ENCODE measurements at regions not wholly inside any gene's neighbourhood (a gene's known extent, or its start where the extent isn't known, plus 50 kb on each side); places are given as distances from the start of the nearest gene placed in this dataset.

DNA sequence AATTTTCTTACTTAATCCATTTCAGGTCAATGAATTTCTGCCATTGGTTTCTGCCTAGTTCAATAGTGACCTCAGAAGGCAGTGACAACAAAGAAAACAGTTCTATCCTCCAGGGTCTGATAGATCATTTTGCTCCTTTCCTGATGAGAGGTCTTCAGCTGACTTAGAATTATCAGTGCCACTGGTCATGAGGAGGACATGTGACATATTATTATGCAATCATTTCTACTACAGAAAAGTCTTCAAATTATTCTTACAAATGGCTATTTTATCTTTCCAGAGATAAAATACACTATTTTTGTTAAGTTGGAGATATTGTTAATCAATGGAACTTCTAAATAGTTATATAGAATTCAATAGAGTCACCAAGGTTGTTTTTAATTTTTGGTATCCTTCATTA, 360.0 kb upstream of the GALNT5 start:
- Histone ChIP-seq H3K4me3 (ENCODE audit: low read length in 2 of 2) (no peak overlapping the region), H3K36me3 (ENCODE audit: insufficient read depth, low read length) (no peaks in the 10 kb centered on the region), H3K27ac (ENCODE audit: low read depth, low read length) (no peak overlapping the region), H3K9me3 (ENCODE audit: control insufficient read depth in 1 of 2, low read length in 2 of 2) (no peaks in the 10 kb centered on the region), H3K27me3 (ENCODE audit: insufficient read depth, low read length) (no peaks in the 10 kb centered on the region), H3K4me1 (ENCODE audit: insufficient read depth, low read length) (peaks cover 5% of the 10 kb centered on the region)
- H3K9me3 Mint-ChIP-seq, result peaks cover 0 to 7% (median 1%) of the 10 kb centered on the region in 8 donors
- H3K4me1 Mint-ChIP-seq, result peaks cover 0 to 8% (median 5%) of the 10 kb centered on the region in 4 donors
- CTCF ChIA-PET (ENCODE audit: partially characterized antibody), result no interaction called here
- H3K27me3 Mint-ChIP-seq, result peaks cover 10 to 14% of the 10 kb centered on the region in 2 donors
- no peak overlapping the region for H3K27ac Mint-ChIP-seq
- no peak for DNase-seq
- intact Hi-C loops (cut with micrococcal nuclease), result no loop called here
- H3K36me3 Mint-ChIP-seq, result no peaks in the 10 kb centered on the region
- POLR2A ChIA-PET (ENCODE audit: partially characterized antibody), result no interaction called here
- no peak overlapping the region for H3K4me3 Mint-ChIP-seq

DNA sequence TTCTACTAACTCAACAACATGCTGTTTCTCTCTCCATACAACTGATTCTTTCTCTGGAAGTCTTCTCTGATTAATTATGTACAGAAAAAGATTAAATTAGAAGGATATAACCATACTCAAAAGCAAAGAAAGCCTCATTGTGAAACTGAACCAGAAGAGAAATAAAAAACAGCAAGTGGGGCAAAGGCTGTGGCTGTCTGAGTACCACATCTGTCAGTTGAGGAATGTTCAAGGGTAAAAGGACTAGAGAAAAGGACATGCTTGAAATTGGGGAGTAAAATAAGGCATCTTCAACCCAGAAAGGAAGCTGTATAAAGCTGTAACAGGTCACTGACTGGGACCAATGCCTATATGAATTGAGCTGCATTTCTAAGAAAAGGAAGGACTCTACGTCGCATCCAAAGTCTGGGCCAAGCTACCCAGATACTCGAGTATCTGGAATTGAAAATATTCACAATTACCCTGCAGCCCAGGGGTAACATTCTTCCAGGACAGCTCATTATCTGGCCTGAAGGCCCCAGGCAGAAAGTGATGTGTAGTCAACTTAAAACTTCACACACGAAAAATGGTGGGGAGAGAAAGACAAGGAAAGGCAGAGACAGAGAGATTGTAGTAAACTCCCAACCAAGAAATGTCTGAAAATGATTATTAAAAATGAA, 356.0 kb upstream of the GALNT5 start:
- H3K4me3 ChIP-seq (ENCODE audit: low read length in 2 of 2), result no peak overlapping the region
- H3K9me3 ChIP-seq (ENCODE audit: control insufficient read depth in 1 of 2, low read length in 2 of 2), result no peaks in the 10 kb centered on the region
- H3K27me3 ChIP-seq (ENCODE audit: insufficient read depth, low read length), result no peaks in the 10 kb centered on the region
- H3K36me3 ChIP-seq (ENCODE audit: insufficient read depth, low read length), result no peaks in the 10 kb centered on the region
- no peak overlapping the region for H3K27ac ChIP-seq (ENCODE audit: low read depth, low read length)
- ChIA-PET POLR2A (ENCODE audit: partially characterized antibody) (no interaction called here), CTCF (ENCODE audit: partially characterized antibody) (no interaction called here)
- H3K4me1 ChIP-seq (ENCODE audit: insufficient read depth, low read length), result no peaks in the 10 kb centered on the region
- no peaks in the 10 kb centered on the region for H3K4me1 Mint-ChIP-seq
- no peak overlapping the region for H3K4me3 Mint-ChIP-seq
- no peaks in the 10 kb centered on the region for H3K36me3 Mint-ChIP-seq
- DNase-seq, result no peak
- H3K27ac Mint-ChIP-seq, result no peak overlapping the region
- H3K27me3 Mint-ChIP-seq, result peaks cover 2 to 14% of the 10 kb centered on the region in 2 donors
- intact Hi-C loops (cut with micrococcal nuclease), result no loop called here
- peaks cover 0 to 7% (median 1%) of the 10 kb centered on the region in 8 donors for H3K9me3 Mint-ChIP-seq

DNA sequence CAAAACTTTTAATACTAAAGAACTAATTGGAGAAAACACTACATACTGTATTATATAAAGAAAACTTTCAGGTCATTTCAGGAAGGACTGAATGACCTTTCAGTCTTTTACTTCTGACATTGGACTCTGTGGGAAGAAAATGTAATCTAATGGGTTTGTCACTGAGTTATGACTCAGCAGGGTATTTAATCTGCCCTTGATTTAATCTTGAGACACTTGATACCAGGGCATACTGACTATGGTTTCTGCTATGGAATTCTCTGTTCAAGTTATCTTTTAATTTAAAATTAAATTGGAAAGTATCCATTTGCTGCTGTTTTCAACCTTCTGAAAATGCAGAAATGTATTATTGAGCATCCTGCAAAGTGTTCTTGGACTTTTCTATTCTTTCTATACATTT, 354.2 kb upstream of the GALNT5 start:
- peaks cover 0 to 9% of the 10 kb centered on the region in 2 donors for H3K27me3 Mint-ChIP-seq
- no peak overlapping the region for H3K27ac Mint-ChIP-seq
- intact Hi-C loops (cut with micrococcal nuclease), result no loop called here
- Histone ChIP-seq H3K4me1 (ENCODE audit: insufficient read depth, low read length) (no peaks in the 10 kb centered on the region), H3K36me3 (ENCODE audit: insufficient read depth, low read length) (no peaks in the 10 kb centered on the region), H3K27me3 (ENCODE audit: insufficient read depth, low read length) (no peaks in the 10 kb centered on the region), H3K4me3 (ENCODE audit: low read length in 2 of 2) (no peak overlapping the region), H3K9me3 (ENCODE audit: control insufficient read depth in 1 of 2, low read length in 2 of 2) (no peaks in the 10 kb centered on the region), H3K27ac (ENCODE audit: low read depth, low read length) (no peak overlapping the region)
- H3K36me3 Mint-ChIP-seq, result no peaks in the 10 kb centered on the region
- peaks cover 0 to 3% (median 0%) of the 10 kb centered on the region in 8 donors for H3K9me3 Mint-ChIP-seq
- H3K4me1 Mint-ChIP-seq, result no peaks in the 10 kb centered on the region
- POLR2A ChIA-PET (ENCODE audit: partially characterized antibody), result no interaction called here
- CTCF ChIA-PET (ENCODE audit: partially characterized antibody), result no interaction called here
- no peak for DNase-seq
- H3K4me3 Mint-ChIP-seq, result no peak overlapping the region

DNA sequence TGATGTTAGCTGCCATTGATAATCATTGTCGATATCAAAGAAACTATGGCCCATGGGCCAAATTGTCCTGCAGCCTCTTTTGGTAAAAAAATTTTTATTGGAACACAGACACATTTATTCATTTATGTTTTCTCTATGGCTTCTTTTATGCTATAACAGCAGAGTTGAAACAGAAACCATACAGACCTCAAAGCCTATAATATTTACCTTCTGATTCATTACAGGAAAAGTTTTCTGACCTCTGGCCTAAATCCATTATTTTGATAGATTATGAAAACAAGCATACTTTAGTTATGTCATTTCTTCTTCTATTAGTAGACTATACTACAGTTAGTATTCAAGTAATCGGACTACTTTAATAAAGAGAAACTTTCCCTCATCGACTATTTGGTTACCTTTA, 349.7 kb upstream of the GALNT5 start:
- intact Hi-C loops (cut with micrococcal nuclease), result no loop called here

DNA sequence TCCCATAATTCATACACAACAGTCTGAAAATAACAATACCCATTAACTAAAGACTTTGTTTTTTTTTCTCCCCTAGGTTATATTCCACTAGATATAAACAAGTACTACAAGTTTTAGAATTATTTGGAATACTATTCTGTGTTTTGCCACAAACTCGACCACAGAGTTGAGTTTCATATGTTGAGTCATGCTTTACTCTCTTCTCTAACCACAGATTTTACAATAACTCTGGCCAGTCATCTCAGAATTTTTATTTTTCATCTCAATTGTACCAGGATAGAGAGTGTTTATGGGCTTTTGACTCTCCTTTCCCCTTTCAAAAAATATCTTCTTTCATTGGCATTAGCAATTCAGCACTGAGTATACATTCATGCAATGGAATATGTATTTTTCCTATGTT, 348.7 kb upstream of the GALNT5 start:
- Mint-ChIP-seq H3K4me3 (no peak overlapping the region), H3K36me3 (no peaks in the 10 kb centered on the region), H3K9me3 (no peaks in the 10 kb centered on the region), H3K27ac (no peak overlapping the region), H3K4me1 (no peaks in the 10 kb centered on the region), H3K27me3 (peaks cover 0 to 4% of the 10 kb centered on the region in 2 donors)
- CTCF ChIA-PET (ENCODE audit: partially characterized antibody), result no interaction called here
- Histone ChIP-seq H3K27ac (ENCODE audit: low read depth, low read length) (no peak overlapping the region), H3K36me3 (ENCODE audit: insufficient read depth, low read length) (no peaks in the 10 kb centered on the region), H3K4me3 (ENCODE audit: low read length in 2 of 2) (no peak overlapping the region), H3K9me3 (ENCODE audit: control insufficient read depth in 1 of 2, low read length in 2 of 2) (no peaks in the 10 kb centered on the region), H3K27me3 (ENCODE audit: insufficient read depth, low read length) (no peaks in the 10 kb centered on the region), H3K4me1 (ENCODE audit: insufficient read depth, low read length) (no peaks in the 10 kb centered on the region)
- POLR2A ChIA-PET (ENCODE audit: partially characterized antibody), result no interaction called here
- intact Hi-C loops (cut with micrococcal nuclease), result no loop called here
- no peak for DNase-seq

More for the DNA sequence above, 349.7 kb upstream of the GALNT5 start:
- no peaks in the 10 kb centered on the region for H3K9me3 ChIP-seq (ENCODE audit: control insufficient read depth in 1 of 2, low read length in 2 of 2)
- no peak overlapping the region for H3K4me3 ChIP-seq (ENCODE audit: low read length in 2 of 2)
- H3K27ac ChIP-seq (ENCODE audit: low read depth, low read length), result no peak overlapping the region
- Mint-ChIP-seq H3K27ac (no peak overlapping the region), H3K4me1 (no peaks in the 10 kb centered on the region), H3K4me3 (no peak overlapping the region), H3K36me3 (no peaks in the 10 kb centered on the region), H3K27me3 (peaks cover 0 to 5% of the 10 kb centered on the region in 2 donors), H3K9me3 (peaks cover 0 to 2% (median 0%) of the 10 kb centered on the region in 8 donors)
- ChIA-PET CTCF (ENCODE audit: partially characterized antibody) (no interaction called here), POLR2A (ENCODE audit: partially characterized antibody) (no interaction called here)
- no peaks in the 10 kb centered on the region for H3K4me1 ChIP-seq (ENCODE audit: insufficient read depth, low read length)
- H3K27me3 ChIP-seq (ENCODE audit: insufficient read depth, low read length), result no peaks in the 10 kb centered on the region
- H3K36me3 ChIP-seq (ENCODE audit: insufficient read depth, low read length), result no peaks in the 10 kb centered on the region
- no peak for DNase-seq

DNA sequence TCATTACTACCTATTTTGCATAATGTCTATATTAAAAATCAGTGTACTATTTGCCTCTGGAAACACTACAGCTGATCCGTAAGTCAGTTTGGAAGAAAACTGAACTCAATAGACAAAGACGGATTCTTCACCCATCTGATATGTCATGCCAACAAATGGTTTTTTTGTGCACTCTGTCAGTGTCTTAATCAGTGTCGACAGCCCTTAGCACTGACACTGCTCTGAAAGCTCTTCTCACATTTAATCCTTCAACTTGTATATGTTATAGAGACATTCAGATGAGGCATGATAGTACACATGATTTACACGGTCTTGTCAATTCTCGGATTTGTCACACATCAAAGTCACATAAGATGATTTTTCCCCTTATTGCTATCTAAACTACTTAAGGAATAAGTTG, 347.5 kb upstream of the GALNT5 start:
- Histone ChIP-seq H3K27ac (ENCODE audit: low read depth, low read length) (no peak overlapping the region), H3K9me3 (ENCODE audit: control insufficient read depth in 1 of 2, low read length in 2 of 2) (no peaks in the 10 kb centered on the region), H3K4me1 (ENCODE audit: insufficient read depth, low read length) (no peaks in the 10 kb centered on the region), H3K36me3 (ENCODE audit: insufficient read depth, low read length) (no peaks in the 10 kb centered on the region), H3K4me3 (ENCODE audit: low read length in 2 of 2) (no peak overlapping the region), H3K27me3 (ENCODE audit: insufficient read depth, low read length) (no peaks in the 10 kb centered on the region)
- intact Hi-C loops (cut with micrococcal nuclease), result no loop called here
- no peak overlapping the region for H3K4me3 Mint-ChIP-seq
- H3K36me3 Mint-ChIP-seq, result no peaks in the 10 kb centered on the region
- H3K4me1 Mint-ChIP-seq, result no peaks in the 10 kb centered on the region
- no peak overlapping the region for H3K27ac Mint-ChIP-seq
- CTCF ChIA-PET (ENCODE audit: partially characterized antibody), result no interaction called here
- H3K27me3 Mint-ChIP-seq, result peaks cover 0 to 1% of the 10 kb centered on the region in 2 donors
- DNase-seq, result no peak
- no peaks in the 10 kb centered on the region for H3K9me3 Mint-ChIP-seq
- POLR2A ChIA-PET (ENCODE audit: partially characterized antibody), result no interaction called here

DNA sequence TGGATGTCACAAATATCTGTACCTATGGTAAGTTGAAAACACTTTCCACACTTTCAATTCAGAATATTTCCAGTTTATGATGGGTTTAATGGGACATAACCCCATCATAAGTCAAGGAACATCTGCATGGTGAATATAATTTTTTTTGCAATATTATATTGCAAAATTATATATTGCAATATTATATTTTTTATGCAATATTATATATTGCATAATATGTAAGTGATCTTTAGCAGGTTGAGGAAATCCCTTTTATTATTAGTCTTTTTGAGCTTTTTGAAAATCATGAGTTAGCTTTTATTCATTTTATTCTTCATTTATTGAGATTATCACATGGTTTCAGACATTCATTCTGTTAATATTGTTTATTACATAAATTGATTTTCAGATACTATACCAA, 342.2 kb upstream of the GALNT5 start:
- no peaks in the 10 kb centered on the region for H3K36me3 ChIP-seq (ENCODE audit: insufficient read depth, low read length)
- no peaks in the 10 kb centered on the region for H3K9me3 ChIP-seq (ENCODE audit: control insufficient read depth in 1 of 2, low read length in 2 of 2)
- no peak overlapping the region for H3K27ac ChIP-seq (ENCODE audit: low read depth, low read length)
- Mint-ChIP-seq H3K4me1 (no peaks in the 10 kb centered on the region), H3K27ac (no peak overlapping the region), H3K9me3 (peaks cover 0 to 11% (median 4%) of the 10 kb centered on the region in 8 donors), H3K27me3 (no peaks in the 10 kb centered on the region), H3K4me3 (no peak overlapping the region), H3K36me3 (no peaks in the 10 kb centered on the region)
- H3K4me1 ChIP-seq (ENCODE audit: insufficient read depth, low read length), result no peaks in the 10 kb centered on the region
- no peaks in the 10 kb centered on the region for H3K27me3 ChIP-seq (ENCODE audit: insufficient read depth, low read length)
- H3K4me3 ChIP-seq (ENCODE audit: low read length in 2 of 2), result no peak overlapping the region
- ChIA-PET POLR2A (ENCODE audit: partially characterized antibody) (no interaction called here), CTCF (ENCODE audit: partially characterized antibody) (no interaction called here)
- intact Hi-C loops (cut with micrococcal nuclease), result no loop called here
- no peak for DNase-seq

DNA sequence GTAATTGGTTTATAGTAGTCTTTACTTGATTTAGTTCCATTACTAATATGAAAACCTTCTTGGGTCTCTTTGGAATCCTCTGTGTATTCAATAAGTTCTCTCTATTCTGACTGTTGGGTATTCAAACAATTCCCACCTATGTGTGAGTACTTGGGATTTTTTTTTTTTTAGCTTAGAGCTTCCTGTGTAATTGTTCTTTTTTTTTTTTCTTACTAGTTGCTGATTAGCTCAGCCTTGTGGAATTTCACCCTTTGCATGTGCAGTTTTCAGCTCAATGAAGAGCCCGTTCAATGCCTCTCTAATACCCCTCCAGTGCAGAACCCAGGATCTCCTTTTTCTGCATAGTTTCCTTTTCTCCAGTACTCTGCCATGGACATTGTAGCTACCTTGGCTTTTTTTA, 339.1 kb upstream of the GALNT5 start:
- CTCF ChIA-PET (ENCODE audit: partially characterized antibody), result no interaction called here

More for the DNA sequence above, 339.1 kb upstream of the GALNT5 start:
- H3K27me3 ChIP-seq (ENCODE audit: insufficient read depth, low read length), result no peaks in the 10 kb centered on the region
- Mint-ChIP-seq H3K27ac (no peak overlapping the region), H3K4me3 (no peak overlapping the region), H3K9me3 (peaks cover 0 to 18% (median 9%) of the 10 kb centered on the region in 8 donors), H3K27me3 (no peaks in the 10 kb centered on the region), H3K4me1 (no peaks in the 10 kb centered on the region), H3K36me3 (no peaks in the 10 kb centered on the region)
- POLR2A ChIA-PET (ENCODE audit: partially characterized antibody), result no interaction called here
- no peaks in the 10 kb centered on the region for H3K4me1 ChIP-seq (ENCODE audit: insufficient read depth, low read length)
- no peaks in the 10 kb centered on the region for H3K9me3 ChIP-seq (ENCODE audit: control insufficient read depth in 1 of 2, low read length in 2 of 2)
- H3K4me3 ChIP-seq (ENCODE audit: low read length in 2 of 2), result no peak overlapping the region
- intact Hi-C loops (cut with micrococcal nuclease), result no loop called here
- DNase-seq, result no peak
- no peaks in the 10 kb centered on the region for H3K36me3 ChIP-seq (ENCODE audit: insufficient read depth, low read length)
- H3K27ac ChIP-seq (ENCODE audit: low read depth, low read length), result no peak overlapping the region
